ENCODE measurements at regions not wholly inside any gene's neighbourhood (a gene's known extent, or its start where the extent isn't known, plus 50 kb on each side); places are given as distances from the start of the nearest gene placed in this dataset.

DNA sequence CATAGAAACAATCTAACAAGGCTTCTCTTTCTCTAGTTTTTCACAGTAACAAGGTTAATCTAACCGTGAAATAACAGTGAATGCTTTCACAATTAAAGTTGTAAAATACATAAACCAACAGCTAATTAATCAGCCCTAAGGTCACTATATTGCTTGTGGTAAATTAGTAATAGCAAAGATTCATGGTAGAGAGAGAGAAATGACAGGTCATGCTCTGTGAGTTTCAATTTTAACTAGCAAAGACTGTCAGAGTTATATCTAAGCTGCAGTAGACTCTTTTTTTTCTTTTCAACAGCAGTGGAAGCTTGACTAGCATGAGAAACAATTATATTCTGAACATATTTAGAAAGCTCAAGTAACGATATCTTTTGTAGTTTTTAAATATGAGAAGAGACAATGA, 1068.0 kb downstream of the MAT2B start:
- ATAC-seq: no peak

DNA sequence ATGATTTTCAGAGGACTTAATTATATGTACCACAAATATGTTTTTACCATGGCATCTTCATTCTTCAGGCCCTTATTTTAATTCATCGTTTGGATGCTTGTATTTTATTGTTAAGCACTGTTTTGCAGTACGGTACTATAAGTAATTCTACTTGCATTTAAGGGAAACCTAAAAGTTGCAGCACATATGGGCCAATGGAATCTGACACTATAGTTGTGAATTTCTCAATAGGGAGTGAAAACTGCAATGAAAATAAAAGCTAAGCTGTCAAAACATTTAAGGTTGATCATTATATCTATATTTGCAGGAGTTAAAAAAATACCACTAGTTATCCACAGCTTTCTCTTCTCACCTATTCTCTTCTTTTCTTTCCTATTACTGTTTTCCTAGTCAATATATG, 1071.8 kb downstream of the MAT2B start:
- Histone ChIP-seq H3K4me3 (no peak overlapping the region), H3K4me1 (no peaks in the 10 kb centered on the region), H3K9me3 (no peaks in the 10 kb centered on the region), H3K36me3 (no peaks in the 10 kb centered on the region), H3K27me3 (no peaks in the 10 kb centered on the region), H3K27ac (no peak overlapping the region)
- ATAC-seq (no peak), DNase-seq (no peak)
- TF ChIP-seq, protein P1, sequence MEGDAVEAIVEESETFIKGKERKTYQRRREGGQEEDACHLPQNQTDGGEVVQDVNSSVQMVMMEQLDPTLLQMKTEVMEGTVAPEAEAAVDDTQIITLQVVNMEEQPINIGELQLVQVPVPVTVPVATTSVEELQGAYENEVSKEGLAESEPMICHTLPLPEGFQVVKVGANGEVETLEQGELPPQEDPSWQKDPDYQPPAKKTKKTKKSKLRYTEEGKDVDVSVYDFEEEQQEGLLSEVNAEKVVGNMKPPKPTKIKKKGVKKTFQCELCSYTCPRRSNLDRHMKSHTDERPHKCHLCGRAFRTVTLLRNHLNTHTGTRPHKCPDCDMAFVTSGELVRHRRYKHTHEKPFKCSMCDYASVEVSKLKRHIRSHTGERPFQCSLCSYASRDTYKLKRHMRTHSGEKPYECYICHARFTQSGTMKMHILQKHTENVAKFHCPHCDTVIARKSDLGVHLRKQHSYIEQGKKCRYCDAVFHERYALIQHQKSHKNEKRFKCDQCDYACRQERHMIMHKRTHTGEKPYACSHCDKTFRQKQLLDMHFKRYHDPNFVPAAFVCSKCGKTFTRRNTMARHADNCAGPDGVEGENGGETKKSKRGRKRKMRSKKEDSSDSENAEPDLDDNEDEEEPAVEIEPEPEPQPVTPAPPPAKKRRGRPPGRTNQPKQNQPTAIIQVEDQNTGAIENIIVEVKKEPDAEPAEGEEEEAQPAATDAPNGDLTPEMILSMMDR (IDR thresholded peaks at IDR 0.05): no peak
- no peak for TF ChIP-seq POLR2A (IDR thresholded peaks at IDR 0.05)
- intact Hi-C loops (cut with DNase I): no loop called here
- WGBS (ENCODE audit: insufficient coverage, low coverage, low lambda C conversion rate, missing lambda C conversion rate): 62% methylated on average over 2 of the region's 2 CpGs

More for the DNA sequence above, 1068.0 kb downstream of the MAT2B start:
- Histone ChIP-seq H3K9me3 (no peaks in the 10 kb centered on the region), H3K4me1 (no peaks in the 10 kb centered on the region), H3K27me3 (no peaks in the 10 kb centered on the region), H3K36me3 (no peaks in the 10 kb centered on the region), H3K4me3 (no peak overlapping the region), H3K27ac (no peak overlapping the region)
- DNase-seq: no peak
- intact Hi-C loops (cut with DNase I): no loop called here
- WGBS (ENCODE audit: insufficient coverage, low coverage, low lambda C conversion rate, missing lambda C conversion rate): 49% methylated on average over 2 of the region's 2 CpGs
- TF ChIP-seq, protein P1 (IDR thresholded peaks at IDR 0.05): no peak
- TF ChIP-seq POLR2A (IDR thresholded peaks at IDR 0.05): no peak

DNA sequence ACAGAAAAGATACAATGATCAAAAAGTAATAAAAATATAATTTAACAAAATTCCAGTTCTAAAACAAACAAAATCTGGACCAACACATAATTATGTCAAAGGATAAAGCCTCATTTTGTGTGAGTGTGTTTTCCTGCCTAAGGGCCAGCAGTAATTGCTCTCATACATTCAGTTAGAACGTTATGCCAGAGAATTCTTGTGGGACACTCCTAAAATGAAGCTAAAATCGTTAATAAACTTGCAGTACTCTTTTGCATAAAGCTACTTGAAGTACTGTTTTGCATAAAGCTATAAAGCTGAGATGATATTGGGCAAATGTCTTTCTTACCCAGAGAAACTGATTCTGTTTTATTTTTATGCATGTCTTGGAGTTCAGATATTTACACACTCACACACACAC, 1072.3 kb downstream of the MAT2B start:
- no peak overlapping the region for H3K27ac ChIP-seq
- H3K4me3 ChIP-seq: no peak overlapping the region
- no peaks in the 10 kb centered on the region for H3K9me3 ChIP-seq
- TF ChIP-seq POLR2A (IDR thresholded peaks at IDR 0.05): no peak
- TF ChIP-seq, protein P1 (IDR thresholded peaks at IDR 0.05): no peak
- ATAC-seq (no peak), DNase-seq (no peak)
- H3K27me3 ChIP-seq: no peaks in the 10 kb centered on the region
- intact Hi-C loops (cut with DNase I): no loop called here
- H3K36me3 ChIP-seq: no peaks in the 10 kb centered on the region
- 11% methylated on average over 2 of the region's 2 CpGs for WGBS (ENCODE audit: insufficient coverage, low coverage, low lambda C conversion rate, missing lambda C conversion rate)
- H3K4me1 ChIP-seq: no peaks in the 10 kb centered on the region

DNA sequence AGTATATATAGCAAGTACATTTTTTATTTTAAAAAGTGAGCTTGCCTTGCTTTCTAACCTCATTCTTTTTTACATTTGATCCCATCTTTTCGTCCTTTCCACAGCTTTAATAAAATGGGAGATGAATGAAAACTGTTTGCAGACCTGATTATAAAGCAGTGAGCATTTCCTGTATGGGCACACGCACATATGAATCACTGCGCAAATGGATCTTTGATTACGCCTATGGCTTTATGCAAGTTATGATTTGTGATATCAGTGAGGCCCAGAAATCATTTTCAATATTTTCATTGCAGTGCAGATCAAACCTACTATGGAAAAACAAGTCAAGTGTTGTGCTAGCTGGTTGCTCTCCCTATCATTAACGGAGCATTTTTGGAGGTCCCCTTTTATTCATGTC, 1073.0 kb downstream of the MAT2B start:
- no peak for TF ChIP-seq POLR2A (IDR thresholded peaks at IDR 0.05)
- TF ChIP-seq, protein P1 (IDR thresholded peaks at IDR 0.05): no peak
- no peak for DNase-seq
- no peaks in the 10 kb centered on the region for H3K9me3 ChIP-seq
- no peak overlapping the region for H3K4me3 ChIP-seq
- no peak for ATAC-seq
- no peaks in the 10 kb centered on the region for H3K4me1 ChIP-seq
- H3K27ac ChIP-seq: no peak overlapping the region
- intact Hi-C loops (cut with DNase I): no loop called here
- WGBS (ENCODE audit: insufficient coverage, low coverage, low lambda C conversion rate, missing lambda C conversion rate): 59% methylated on average over 5 of the region's 5 CpGs
- no peaks in the 10 kb centered on the region for H3K27me3 ChIP-seq
- no peaks in the 10 kb centered on the region for H3K36me3 ChIP-seq

DNA sequence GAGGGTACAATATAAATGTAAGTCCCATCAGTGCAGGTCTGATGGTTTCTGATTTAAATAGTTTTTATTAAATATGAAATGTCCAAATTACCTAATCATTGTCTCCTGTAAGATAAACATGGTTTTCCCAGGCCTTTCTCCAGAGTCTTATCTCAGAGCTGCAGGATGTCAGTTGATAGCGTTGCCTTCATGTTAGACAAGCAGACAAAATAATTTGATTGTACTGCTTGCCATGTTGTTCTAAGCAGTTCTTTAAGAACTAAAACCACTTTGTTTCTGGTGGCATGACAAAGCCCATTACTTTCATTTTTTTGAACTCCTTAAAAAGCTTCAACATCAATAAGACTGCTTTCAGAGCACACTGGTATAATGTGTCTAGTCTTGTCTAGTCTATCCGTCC, 1073.5 kb downstream of the MAT2B start:
- Histone ChIP-seq H3K4me3 (no peak overlapping the region), H3K27me3 (no peaks in the 10 kb centered on the region), H3K9me3 (no peaks in the 10 kb centered on the region), H3K36me3 (no peaks in the 10 kb centered on the region), H3K27ac (no peak overlapping the region), H3K4me1 (no peaks in the 10 kb centered on the region)
- DNase-seq (no peak), ATAC-seq (no peak)
- TF ChIP-seq, protein P1 (IDR thresholded peaks at IDR 0.05): no peak
- no peak for TF ChIP-seq POLR2A (IDR thresholded peaks at IDR 0.05)
- intact Hi-C loops (cut with DNase I): no loop called here
- 21% methylated on average over 2 of the region's 2 CpGs for WGBS (ENCODE audit: insufficient coverage, low coverage, low lambda C conversion rate, missing lambda C conversion rate)
